ENCODE measurements at regions not wholly inside any gene's neighbourhood (a gene's known extent, or its start where the extent isn't known, plus 50 kb on each side); places are given as distances from the start of the nearest gene placed in this dataset.
"Not testable (repeated sequence)": the region's sequence is repeated elsewhere in the genome, so short reads cannot be mapped to it uniquely, and the experiment has no call there.

GRCh38 chr9:135195975-135196374 lies 108.5 kb downstream of the OLFM1 start:
- H3K4me1 ChIP-seq (ENCODE audit: control extremely low read depth in 1 of 4, control insufficient read depth in 4 of 4, insufficient read depth in 4 of 4, low read length in 3 of 4); H3K36me3 ChIP-seq (ENCODE audit: control insufficient read depth in 4 of 4, insufficient read depth in 4 of 4, low read length in 3 of 4); H3K27ac ChIP-seq (ENCODE audit: insufficient read depth in 1 of 2, low read depth in 1 of 2, low read length in 2 of 2, poor library complexity in 1 of 2, severe bottlenecking in 2 of 2); CTCF ChIA-PET; H3K9me3 ChIP-seq (ENCODE audit: control extremely low read depth in 1 of 5, control insufficient read depth in 4 of 5, insufficient read depth in 2 of 5, low read depth in 1 of 5, low read length in 4 of 5); POLR2A ChIA-PET; H3K4me3 ChIP-seq (ENCODE audit: control insufficient read depth in 1 of 7, extremely low read depth in 1 of 7, insufficient read depth in 4 of 7, low read depth in 2 of 7, low read length in 6 of 7): not testable (repeated sequence)
- peak in 2 of 3 donors; percentile 9 to 43 for DNase-seq
- peaks cover 0 to 61% (median 13%) of the 10 kb centered on the region in 5 experiments for H3K27me3 ChIP-seq (replicated peaks in 2 of 5; ENCODE audit: control insufficient read depth in 4 of 5, insufficient read depth in 5 of 5, low read length in 4 of 5)
- WGBS (ENCODE audit: insufficient coverage), result 90% methylated on average over 6 of the region's 7 CpGs

- Histone ChIP-seq H3K27me3 (replicated peaks in 2 of 5; ENCODE audit: control insufficient read depth in 4 of 5, insufficient read depth in 5 of 5, low read length in 4 of 5) (peaks cover 0 to 60% (median 13%) of the 10 kb centered on the region in 5 experiments), H3K27ac (ENCODE audit: insufficient read depth in 1 of 2, low read depth in 1 of 2, low read length in 2 of 2, poor library complexity in 1 of 2, severe bottlenecking in 2 of 2) (no peak overlapping the region), H3K4me1 (ENCODE audit: control extremely low read depth in 1 of 4, control insufficient read depth in 4 of 4, insufficient read depth in 4 of 4, low read length in 3 of 4) (no peaks in the 10 kb centered on the region), H3K4me3 (ENCODE audit: control insufficient read depth in 1 of 7, extremely low read depth in 1 of 7, insufficient read depth in 4 of 7, low read depth in 2 of 7, low read length in 6 of 7) (no peak overlapping the region), H3K9me3 (ENCODE audit: control extremely low read depth in 1 of 5, control insufficient read depth in 4 of 5, insufficient read depth in 2 of 5, low read depth in 1 of 5, low read length in 4 of 5) (peaks cover 0 to 8% (median 3%) of the 10 kb centered on the region in 5 experiments), H3K36me3 (ENCODE audit: control insufficient read depth in 4 of 4, insufficient read depth in 4 of 4, low read length in 3 of 4) (no peaks in the 10 kb centered on the region)
- peak in 2 of 3 donors; percentile 39 to 41 for DNase-seq
- POLR2A ChIA-PET, result no interaction called here
- CTCF ChIA-PET, result no interaction called here
- 60% methylated on average over 1 of the region's 1 CpG for WGBS (ENCODE audit: insufficient coverage)
These were observed 109.0 kb downstream of the OLFM1 start for GRCh38 chr9:135196474-135196873.

- POLR2A ChIA-PET, result no interaction called here
- no peak for DNase-seq
- peaks cover 0 to 51% (median 13%) of the 10 kb centered on the region in 5 experiments for H3K27me3 ChIP-seq (replicated peaks in 2 of 5; ENCODE audit: control insufficient read depth in 4 of 5, insufficient read depth in 5 of 5, low read length in 4 of 5)
- no peaks in the 10 kb centered on the region for H3K4me1 ChIP-seq (ENCODE audit: control extremely low read depth in 1 of 4, control insufficient read depth in 4 of 4, insufficient read depth in 4 of 4, low read length in 3 of 4)
- H3K27ac ChIP-seq (ENCODE audit: insufficient read depth in 1 of 2, low read depth in 1 of 2, low read length in 2 of 2, poor library complexity in 1 of 2, severe bottlenecking in 2 of 2), result no peak overlapping the region
- no peaks in the 10 kb centered on the region for H3K36me3 ChIP-seq (ENCODE audit: control insufficient read depth in 4 of 4, insufficient read depth in 4 of 4, low read length in 3 of 4)
- no peak overlapping the region for H3K4me3 ChIP-seq (ENCODE audit: control insufficient read depth in 1 of 7, extremely low read depth in 1 of 7, insufficient read depth in 4 of 7, low read depth in 2 of 7, low read length in 6 of 7)
- WGBS (ENCODE audit: insufficient coverage), result 37% methylated on average over 11 of the region's 15 CpGs
- CTCF ChIA-PET, result interaction anchor here (1.0 kb wide), 1 partner anchor 29 kb away, joined by 3 read pairs; no protein-coding TSS in a partner anchor
- peaks cover 0 to 8% (median 3%) of the 10 kb centered on the region in 5 experiments for H3K9me3 ChIP-seq (ENCODE audit: control extremely low read depth in 1 of 5, control insufficient read depth in 4 of 5, insufficient read depth in 2 of 5, low read depth in 1 of 5, low read length in 4 of 5)
These were observed 110.7 kb downstream of the OLFM1 start for GRCh38 chr9:135198144-135198543.

- CTCF ChIA-PET, result interaction anchor here (1.0 kb wide), 1 partner anchor 29 kb away, joined by 3 read pairs; no protein-coding TSS in a partner anchor
These were observed 111.3 kb downstream of the OLFM1 start for GRCh38 chr9:135198586-135199285.

GRCh38 chr9:135199489-135199888 lies 112.0 kb downstream of the OLFM1 start:
- WGBS (ENCODE audit: insufficient coverage), result 71% methylated on average over 4 of the region's 5 CpGs
- POLR2A ChIA-PET, result no interaction called here
- H3K4me3 ChIP-seq (ENCODE audit: control insufficient read depth in 1 of 7, extremely low read depth in 1 of 7, insufficient read depth in 4 of 7, low read depth in 2 of 7, low read length in 6 of 7), result no peak overlapping the region

More at GRCh38 chr9:135198586-135199285, 111.3 kb downstream of the OLFM1 start:
- Histone ChIP-seq H3K4me3 (ENCODE audit: control insufficient read depth in 1 of 7, extremely low read depth in 1 of 7, insufficient read depth in 4 of 7, low read depth in 2 of 7, low read length in 6 of 7) (no peak overlapping the region), H3K27ac (ENCODE audit: insufficient read depth in 1 of 2, low read depth in 1 of 2, low read length in 2 of 2, poor library complexity in 1 of 2, severe bottlenecking in 2 of 2) (no peak overlapping the region), H3K36me3 (ENCODE audit: control insufficient read depth in 4 of 4, insufficient read depth in 4 of 4, low read length in 3 of 4) (no peaks in the 10 kb centered on the region), H3K4me1 (ENCODE audit: control extremely low read depth in 1 of 4, control insufficient read depth in 4 of 4, insufficient read depth in 4 of 4, low read length in 3 of 4) (no peaks in the 10 kb centered on the region), H3K9me3 (ENCODE audit: control extremely low read depth in 1 of 5, control insufficient read depth in 4 of 5, insufficient read depth in 2 of 5, low read depth in 1 of 5, low read length in 4 of 5) (peaks cover 0 to 8% (median 3%) of the 10 kb centered on the region in 5 experiments), H3K27me3 (replicated peaks in 2 of 5; ENCODE audit: control insufficient read depth in 4 of 5, insufficient read depth in 5 of 5, low read length in 4 of 5) (peaks cover 0 to 46% (median 11%) of the 10 kb centered on the region in 5 experiments)
- DNase-seq, result no peak
- 63% methylated on average over 13 of the region's 16 CpGs for WGBS (ENCODE audit: insufficient coverage)
- POLR2A ChIA-PET, result no interaction called here

GRCh38 chr9:135201711-135202110 lies 114.2 kb downstream of the OLFM1 start:
- ChIA-PET POLR2A (no interaction called here), CTCF (no interaction called here)
- H3K9me3 ChIP-seq (ENCODE audit: control extremely low read depth in 1 of 5, control insufficient read depth in 4 of 5, insufficient read depth in 2 of 5, low read depth in 1 of 5, low read length in 4 of 5), result peaks cover 0 to 8% (median 3%) of the 10 kb centered on the region in 5 experiments

More at GRCh38 chr9:135199489-135199888, 112.0 kb downstream of the OLFM1 start:
- DNase-seq, result no peak
- H3K9me3 ChIP-seq (ENCODE audit: control extremely low read depth in 1 of 5, control insufficient read depth in 4 of 5, insufficient read depth in 2 of 5, low read depth in 1 of 5, low read length in 4 of 5), result peaks cover 0 to 8% (median 3%) of the 10 kb centered on the region in 5 experiments
- peaks cover 0 to 46% (median 11%) of the 10 kb centered on the region in 5 experiments for H3K27me3 ChIP-seq (replicated peaks in 2 of 5; ENCODE audit: control insufficient read depth in 4 of 5, insufficient read depth in 5 of 5, low read length in 4 of 5)
- CTCF ChIA-PET, result no interaction called here
- H3K4me1 ChIP-seq (ENCODE audit: control extremely low read depth in 1 of 4, control insufficient read depth in 4 of 4, insufficient read depth in 4 of 4, low read length in 3 of 4), result no peaks in the 10 kb centered on the region
- H3K36me3 ChIP-seq (ENCODE audit: control insufficient read depth in 4 of 4, insufficient read depth in 4 of 4, low read length in 3 of 4), result no peaks in the 10 kb centered on the region
- no peak overlapping the region for H3K27ac ChIP-seq (ENCODE audit: insufficient read depth in 1 of 2, low read depth in 1 of 2, low read length in 2 of 2, poor library complexity in 1 of 2, severe bottlenecking in 2 of 2)

GRCh38 chr9:135204177-135204576 lies 116.7 kb downstream of the OLFM1 start:
- POLR2A ChIA-PET, result no interaction called here
- H3K27ac ChIP-seq (ENCODE audit: insufficient read depth in 1 of 2, low read depth in 1 of 2, low read length in 2 of 2, poor library complexity in 1 of 2, severe bottlenecking in 2 of 2), result no peak overlapping the region
- no peak overlapping the region for H3K4me3 ChIP-seq (ENCODE audit: control insufficient read depth in 1 of 7, extremely low read depth in 1 of 7, insufficient read depth in 4 of 7, low read depth in 2 of 7, low read length in 6 of 7)
- H3K36me3 ChIP-seq (ENCODE audit: control insufficient read depth in 4 of 4, insufficient read depth in 4 of 4, low read length in 3 of 4), result no peaks in the 10 kb centered on the region
- H3K9me3 ChIP-seq (ENCODE audit: control extremely low read depth in 1 of 5, control insufficient read depth in 4 of 5, insufficient read depth in 2 of 5, low read depth in 1 of 5, low read length in 4 of 5), result peaks cover 0 to 8% (median 3%) of the 10 kb centered on the region in 5 experiments
- DNase-seq, result no peak
- no peaks in the 10 kb centered on the region for H3K4me1 ChIP-seq (ENCODE audit: control extremely low read depth in 1 of 4, control insufficient read depth in 4 of 4, insufficient read depth in 4 of 4, low read length in 3 of 4)
- H3K27me3 ChIP-seq (replicated peaks in 2 of 5; ENCODE audit: control insufficient read depth in 4 of 5, insufficient read depth in 5 of 5, low read length in 4 of 5), result peaks cover 0 to 19% (median 1%) of the 10 kb centered on the region in 5 experiments
- 88% methylated on average over 8 of the region's 8 CpGs for WGBS (ENCODE audit: insufficient coverage)
- CTCF ChIA-PET, result no interaction called here

More at GRCh38 chr9:135201711-135202110, 114.2 kb downstream of the OLFM1 start:
- DNase-seq, result no peak
- Histone ChIP-seq H3K36me3 (ENCODE audit: control insufficient read depth in 4 of 4, insufficient read depth in 4 of 4, low read length in 3 of 4) (no peaks in the 10 kb centered on the region), H3K27me3 (replicated peaks in 2 of 5; ENCODE audit: control insufficient read depth in 4 of 5, insufficient read depth in 5 of 5, low read length in 4 of 5) (peaks cover 0 to 43% (median 11%) of the 10 kb centered on the region in 5 experiments), H3K27ac (ENCODE audit: insufficient read depth in 1 of 2, low read depth in 1 of 2, low read length in 2 of 2, poor library complexity in 1 of 2, severe bottlenecking in 2 of 2) (no peak overlapping the region), H3K4me1 (ENCODE audit: control extremely low read depth in 1 of 4, control insufficient read depth in 4 of 4, insufficient read depth in 4 of 4, low read length in 3 of 4) (no peaks in the 10 kb centered on the region), H3K4me3 (ENCODE audit: control insufficient read depth in 1 of 7, extremely low read depth in 1 of 7, insufficient read depth in 4 of 7, low read depth in 2 of 7, low read length in 6 of 7) (no peak overlapping the region)
- WGBS (ENCODE audit: insufficient coverage), result 95% methylated on average over 9 of the region's 9 CpGs
